H1 (cell line): ENCODE measurements at regions not wholly inside any gene's neighbourhood (a gene's known extent, or its start where the extent isn't known, plus 50 kb on each side); places are given as distances from the start of the nearest gene placed in this dataset.

Experiments
- GABPA ChIP-seq: IDR thresholded peaks from 2 replicates; pipeline ENCODE4 v1.6.1; 2011; ENCODE audit warnings: mild to moderate bottlenecking, low read length, moderate library complexity, borderline replicate concordance; ENCODE audit not compliant: insufficient read depth
- HDAC2 ChIP-seq, 2 experiments: fragments of 300-600 bp in 1 of 2; sonication (generic) in 1 of 2; IDR thresholded peaks; 2 replicates each; pipeline ENCODE4 v1.6.1; 2011 to 2012; ENCODE audit warnings: low read depth in 2 of 2, low read length in 2 of 2, mild to moderate bottlenecking in 2 of 2, moderate library complexity in 2 of 2, borderline replicate concordance in 1 of 2, inconsistent platforms in 1 of 2
- MAFK ChIP-seq: IDR thresholded peaks from 2 replicates; pipeline ENCODE4 v1.6.1; 2012; ENCODE audit warnings: low read depth, mild to moderate bottlenecking, improper control_type of control experiment, low read length
- PHF8 ChIP-seq: fragments of 200-600 bp; sonication (generic); conservative IDR thresholded peaks from 2 replicates; pipeline ENCODE4 v1.7.1; 2012; ENCODE audit warnings: low read depth, mild to moderate bottlenecking, inconsistent platforms, low read length, moderate library complexity
- RAD21 ChIP-seq, 2 experiments: IDR thresholded peaks in 1 of 2; conservative IDR thresholded peaks in 1 of 2; 2 replicates each; pipeline ENCODE4 v1.6.1; 2011; ENCODE audit warnings: low read depth in 2 of 2, low read length in 2 of 2, improper control_type of control experiment in 1 of 2, inconsistent platforms in 1 of 2, mild to moderate bottlenecking in 1 of 2, moderate library complexity in 1 of 2
- TF ChIP-seq, protein P1 (sequence below), 3 experiments: IDR thresholded peaks; 1 replicate in 2 of 3; 2 replicates in 1 of 3; pipeline versions ENCODE4 v1.5.1 to v1.6.1; 2011; ENCODE audit warnings: low read length in 3 of 3, mild to moderate bottlenecking in 3 of 3, inconsistent platforms in 2 of 3, low read depth in 1 of 3, moderate library complexity in 1 of 3; ENCODE audit not compliant: insufficient read depth in 1 of 3; ENCODE audit errors: control extremely low read depth in 1 of 3

DNA sequence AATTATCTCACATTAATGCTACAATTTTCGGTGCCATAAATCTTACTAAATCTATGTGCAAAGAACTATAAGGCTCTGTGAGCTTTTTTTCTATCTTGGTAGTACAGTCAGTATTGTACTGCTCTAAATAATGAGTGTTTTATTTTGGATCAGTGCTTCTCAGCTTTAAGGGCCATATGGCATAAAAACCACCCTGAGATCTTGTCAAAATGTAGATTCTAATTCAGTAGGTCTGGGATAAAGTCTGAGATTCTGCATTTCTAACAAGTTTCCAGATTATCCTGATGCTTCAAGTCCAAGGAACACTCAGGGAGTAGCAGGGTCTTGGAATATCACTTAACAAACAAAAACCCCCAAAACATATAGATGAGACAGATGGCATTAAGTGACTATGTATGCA is 486.5 kb downstream of the GRXCR1 start:
- TF ChIP-seq, protein P1, sequence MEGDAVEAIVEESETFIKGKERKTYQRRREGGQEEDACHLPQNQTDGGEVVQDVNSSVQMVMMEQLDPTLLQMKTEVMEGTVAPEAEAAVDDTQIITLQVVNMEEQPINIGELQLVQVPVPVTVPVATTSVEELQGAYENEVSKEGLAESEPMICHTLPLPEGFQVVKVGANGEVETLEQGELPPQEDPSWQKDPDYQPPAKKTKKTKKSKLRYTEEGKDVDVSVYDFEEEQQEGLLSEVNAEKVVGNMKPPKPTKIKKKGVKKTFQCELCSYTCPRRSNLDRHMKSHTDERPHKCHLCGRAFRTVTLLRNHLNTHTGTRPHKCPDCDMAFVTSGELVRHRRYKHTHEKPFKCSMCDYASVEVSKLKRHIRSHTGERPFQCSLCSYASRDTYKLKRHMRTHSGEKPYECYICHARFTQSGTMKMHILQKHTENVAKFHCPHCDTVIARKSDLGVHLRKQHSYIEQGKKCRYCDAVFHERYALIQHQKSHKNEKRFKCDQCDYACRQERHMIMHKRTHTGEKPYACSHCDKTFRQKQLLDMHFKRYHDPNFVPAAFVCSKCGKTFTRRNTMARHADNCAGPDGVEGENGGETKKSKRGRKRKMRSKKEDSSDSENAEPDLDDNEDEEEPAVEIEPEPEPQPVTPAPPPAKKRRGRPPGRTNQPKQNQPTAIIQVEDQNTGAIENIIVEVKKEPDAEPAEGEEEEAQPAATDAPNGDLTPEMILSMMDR (IDR thresholded peaks at IDR 0.05; ENCODE audit: control extremely low read depth in 1 of 3, insufficient read depth in 1 of 3, low read depth in 1 of 3, low read length in 3 of 3): no peak
- TF ChIP-seq GABPA: no peak
- TF ChIP-seq RAD21 (IDR thresholded peaks at IDR 0.05 in 1 of 2, conservative IDR thresholded peaks at IDR 0.05 in 1 of 2; ENCODE audit: low read depth in 2 of 2, low read length in 2 of 2): no peak
- no peak for TF ChIP-seq PHF8
- no peak for TF ChIP-seq MAFK
- no peak for TF ChIP-seq HDAC2 (IDR thresholded peaks at IDR 0.05; ENCODE audit: borderline replicate concordance in 1 of 2, low read depth in 2 of 2, low read length in 2 of 2)
